ENCODE measurements at regions not wholly inside any gene's neighbourhood (a gene's known extent, or its start where the extent isn't known, plus 50 kb on each side); places are given as distances from the start of the nearest gene placed in this dataset.

GRCh38 chr2:71800851-71801250 lies 346.8 kb downstream of the CYP26B1 start:
- POLR2A ChIA-PET (ENCODE audit: partially characterized antibody) = no interaction called here
- H3K4me2 ChIP-seq (ENCODE audit: insufficient read depth in 1 of 2, low read depth in 2 of 2, low read length in 2 of 2) = no peak overlapping the region

More at GRCh38 chr2:71800851-71801250, 346.8 kb downstream of the CYP26B1 start:
- CTCF ChIA-PET (ENCODE audit: partially characterized antibody) = interaction anchor here (0.6 to 14.8 kb wide), 25 partner anchors 10 to 350 kb away, joined by 3 to 386 read pairs (median 7); no protein-coding TSS in a partner anchor
- no peaks in the 10 kb centered on the region for H3K79me2 ChIP-seq (ENCODE audit: control insufficient read depth in 1 of 2, insufficient read depth in 2 of 2, low read length in 2 of 2)
- no peak overlapping the region for H3K4me3 ChIP-seq (ENCODE audit: extremely low read depth in 1 of 4, insufficient read depth in 2 of 4, low read depth in 3 of 4, low read length in 4 of 4)
- H3K27me3 ChIP-seq (replicated peaks in 1 of 4; ENCODE audit: control insufficient read depth in 3 of 4, extremely low read depth in 1 of 4, insufficient read depth in 3 of 4, low read length in 3 of 4) = no peaks in the 10 kb centered on the region; a peak in 1 of 7 replicates
- no peak overlapping the region for H3K23ac ChIP-seq (ENCODE audit: insufficient read length)
- H3K23me2 ChIP-seq (ENCODE audit: low read depth, low read length) = no peaks in the 10 kb centered on the region
- 89% methylated on average over 1 of the region's 1 CpG; no CpG with 5 or more reads in 1 of the 2 experiments for WGBS, 2 experiments (ENCODE audit: extremely low coverage in 1 of 2, insufficient coverage in 1 of 2, insufficient read length in 1 of 2, insufficient replicate concordance in 2 of 2, low coverage in 1 of 2, low lambda C conversion rate in 2 of 2, missing lambda C conversion rate in 1 of 2)
- H3K18ac ChIP-seq (ENCODE audit: extremely low read depth, low read length) = no peak overlapping the region
- H2BK20ac ChIP-seq (ENCODE audit: low read length) = no peak overlapping the region
- H4K5ac ChIP-seq (ENCODE audit: insufficient read length, low read depth, low read length) = no peak overlapping the region
- H2BK15ac ChIP-seq (ENCODE audit: low read length) = no peak overlapping the region
- H3K9me3 ChIP-seq (ENCODE audit: insufficient read depth in 2 of 2, low read depth in 1 of 2, low read length in 1 of 2) = no peaks in the 10 kb centered on the region
- no peak overlapping the region for H3K4ac ChIP-seq (replicated peaks; ENCODE audit: insufficient read length, low read depth, low read length)
- no peak overlapping the region for H2BK120ac ChIP-seq (replicated peaks; ENCODE audit: low read depth, low read length)
- H2BK5ac ChIP-seq (ENCODE audit: low read depth, low read length) = no peak overlapping the region
- no peak overlapping the region for H2AFZ ChIP-seq (ENCODE audit: low read length)
- no peak overlapping the region for H4K91ac ChIP-seq (replicated peaks; ENCODE audit: insufficient read length, low read length)
- no peak overlapping the region for H3K56ac ChIP-seq (replicated peaks; ENCODE audit: insufficient read length, low read depth, low read length)
- peaks cover 0 to under 1% (median 0%) of the 10 kb centered on the region in 4 experiments; a peak in 1 of 7 replicates for H3K4me1 ChIP-seq (replicated peaks in 1 of 4; ENCODE audit: control insufficient read depth in 3 of 4, insufficient read depth in 4 of 4, low read length in 3 of 4)
- H3K9ac ChIP-seq (replicated peaks in 1 of 4; ENCODE audit: extremely low read depth in 1 of 4, low read depth in 3 of 4, low read length in 3 of 4) = no peak overlapping the region
- no peak for TF ChIP-seq CHD2 (IDR thresholded peaks at IDR 0.05; ENCODE audit: low read length)
- no peak for TF ChIP-seq CBX8 (IDR thresholded peaks at IDR 0.05; ENCODE audit: borderline replicate concordance, low read depth, low read length)
- no peak for TF ChIP-seq SIRT6 (IDR thresholded peaks at IDR 0.05; ENCODE audit: low read length)
- no peaks in the 10 kb centered on the region for H3K36me3 ChIP-seq (ENCODE audit: control insufficient read depth in 2 of 4, insufficient read depth in 4 of 4, low read length in 3 of 4)
- H3K79me1 ChIP-seq (ENCODE audit: low read depth, low read length) = no peaks in the 10 kb centered on the region
- H4K20me1 ChIP-seq (replicated peaks in 1 of 2; ENCODE audit: control insufficient read depth in 1 of 2, insufficient read depth in 2 of 2, low read length in 2 of 2) = no peaks in the 10 kb centered on the region
- no peak overlapping the region for H4K8ac ChIP-seq (ENCODE audit: extremely low read depth, insufficient read depth, low read length)
- no peak overlapping the region for H3K14ac ChIP-seq (ENCODE audit: insufficient read length)
- no peak overlapping the region for H2AK5ac ChIP-seq (ENCODE audit: low read depth, low read length)
- H2BK12ac ChIP-seq (ENCODE audit: low read depth, low read length) = no peak overlapping the region
- FAIRE-seq (no peak), DNase-seq (ENCODE audit: low read depth in 1 of 2, low spot score in 2 of 2) (no peak)
- no peak overlapping the region for H3K27ac ChIP-seq (ENCODE audit: low read depth, low read length)
